ENCODE measurements at regions not wholly inside any gene's neighbourhood (a gene's known extent, or its start where the extent isn't known, plus 50 kb on each side); places are given as distances from the start of the nearest gene placed in this dataset.
"Not testable (repeated sequence)": the region's sequence is repeated elsewhere in the genome, so short reads cannot be mapped to it uniquely, and the experiment has no call there.

- DNase-seq (ENCODE audit: low read depth in 2 of 2) = no peak
Measured at GRCh38 chr1:227508431-227508830, 54.9 kb upstream of the ZNF678 start.

DNA sequence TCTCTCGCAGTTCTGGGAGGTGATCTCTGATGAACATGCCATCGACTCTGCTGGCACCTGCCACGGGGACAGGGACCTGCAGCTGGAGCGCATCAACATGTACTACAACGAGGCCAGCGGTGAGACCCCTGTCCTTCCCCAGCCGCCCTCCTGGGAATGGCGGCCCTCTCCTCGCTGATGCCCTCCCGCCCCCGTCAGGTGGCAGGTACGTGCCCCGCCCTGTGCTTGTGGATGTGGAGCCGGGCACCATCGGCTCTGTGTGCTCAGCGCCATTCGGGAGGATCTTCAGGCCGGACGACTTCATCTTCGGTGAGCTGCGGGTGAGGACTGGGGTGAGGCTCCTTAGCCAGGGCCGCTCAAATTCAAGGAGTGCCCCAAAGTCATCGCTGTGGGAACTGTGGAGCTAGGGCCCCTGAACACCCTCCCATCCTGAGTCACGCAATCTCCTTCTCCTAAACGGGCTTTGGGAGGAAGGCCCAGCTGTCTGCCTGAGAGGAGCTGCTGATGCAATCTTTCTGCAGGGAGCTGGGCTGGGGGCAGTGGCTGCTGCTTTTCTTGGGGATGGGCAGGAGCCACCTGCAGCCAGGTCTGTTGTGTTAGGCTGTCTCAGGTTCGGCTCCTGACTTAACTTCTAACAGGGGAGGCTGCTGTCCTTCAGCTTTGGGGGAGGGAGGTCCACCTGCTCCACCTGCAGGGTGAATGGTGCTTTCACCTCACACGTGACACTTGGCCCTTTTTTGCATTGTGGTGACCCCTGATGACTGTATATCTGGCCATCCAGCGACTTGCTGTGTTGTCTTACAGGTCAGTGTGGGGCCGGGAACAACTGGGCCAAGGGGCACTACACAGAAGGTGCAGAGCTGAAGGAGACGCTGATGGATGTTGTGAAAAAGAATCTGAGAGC is 56.6 kb upstream of the ZNF678 start:
- DNase-seq (ENCODE audit: low read depth in 2 of 2) = not testable (repeated sequence)

GRCh38 chr1:227496045-227496444 is 67.3 kb upstream of the ZNF678 start:
- DNase-seq (ENCODE audit: low read depth in 2 of 2) = not testable (repeated sequence)

DNA sequence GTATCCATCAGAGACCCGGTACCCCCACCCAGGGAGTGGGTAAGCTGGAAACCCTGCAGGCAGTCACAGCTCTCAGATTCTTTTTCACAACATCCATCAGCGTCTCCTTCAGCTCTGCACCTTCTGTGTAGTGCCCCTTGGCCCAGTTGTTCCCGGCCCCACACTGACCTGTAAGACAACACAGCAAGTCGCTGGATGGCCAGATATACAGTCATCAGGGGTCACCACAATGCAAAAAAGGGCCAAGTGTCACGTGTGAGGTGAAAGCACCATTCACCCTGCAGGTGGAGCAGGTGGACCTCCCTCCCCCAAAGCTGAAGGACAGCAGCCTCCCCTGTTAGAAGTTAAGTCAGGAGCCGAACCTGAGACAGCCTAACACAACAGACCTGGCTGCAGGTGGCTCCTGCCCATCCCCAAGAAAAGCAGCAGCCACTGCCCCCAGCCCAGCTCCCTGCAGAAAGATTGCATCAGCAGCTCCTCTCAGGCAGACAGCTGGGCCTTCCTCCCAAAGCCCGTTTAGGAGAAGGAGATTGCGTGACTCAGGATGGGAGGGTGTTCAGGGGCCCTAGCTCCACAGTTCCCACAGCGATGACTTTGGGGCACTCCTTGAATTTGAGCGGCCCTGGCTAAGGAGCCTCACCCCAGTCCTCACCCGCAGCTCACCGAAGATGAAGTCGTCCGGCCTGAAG is 69.3 kb upstream of the ZNF678 start:
- DNase-seq (ENCODE audit: low read depth in 2 of 2) = not testable (repeated sequence)

DNA sequence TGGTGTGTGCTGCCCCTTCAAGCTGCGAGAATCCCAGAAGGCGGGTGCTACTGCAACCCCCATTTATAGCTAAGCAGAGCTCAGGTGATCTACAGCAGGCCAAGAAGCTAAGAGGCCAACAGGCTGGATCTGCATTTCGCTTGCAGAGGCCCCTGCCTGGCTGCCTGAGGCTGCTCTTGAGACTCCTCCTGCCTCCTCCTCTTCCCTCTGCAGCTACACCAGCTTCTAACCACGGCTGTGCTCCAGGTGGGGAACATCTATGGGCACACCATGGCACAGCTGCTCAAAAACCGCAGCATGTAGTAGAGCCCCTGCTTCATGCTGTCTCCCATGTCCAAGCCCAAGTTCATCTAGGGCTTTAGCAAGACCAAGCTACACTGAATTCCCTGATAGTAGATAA is 72.9 kb upstream of the ZNF678 start:
- DNase-seq (ENCODE audit: low read depth in 2 of 2) = no peak

GRCh38 chr1:227490001-227490400 is 73.4 kb upstream of the ZNF678 start:
- no peak for DNase-seq (ENCODE audit: low read depth in 2 of 2)

- no peak for DNase-seq (ENCODE audit: low read depth in 2 of 2)
Measured at GRCh38 chr1:227489572-227489971, 73.8 kb upstream of the ZNF678 start.

DNA sequence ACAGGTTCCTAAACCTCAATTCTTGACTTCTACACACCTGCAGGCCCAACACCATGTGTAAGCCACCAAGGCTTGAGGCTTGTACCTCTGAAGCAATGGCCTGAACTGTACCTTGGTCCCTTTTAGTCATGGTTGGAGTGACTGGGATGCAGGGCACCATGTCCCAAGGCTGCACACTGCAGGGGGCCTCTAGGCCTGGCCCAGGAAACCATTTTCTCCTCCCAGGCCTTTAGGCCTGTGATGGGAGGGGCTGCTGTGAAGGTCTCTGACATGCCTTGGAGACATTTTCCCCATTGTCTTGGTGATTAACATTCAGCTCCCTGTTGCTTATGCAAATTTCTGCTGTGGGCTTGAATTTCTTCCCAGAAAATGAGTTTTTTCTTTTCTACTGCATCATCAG is 75.8 kb upstream of the ZNF678 start:
- no peak for DNase-seq (ENCODE audit: low read depth in 2 of 2)

DNA sequence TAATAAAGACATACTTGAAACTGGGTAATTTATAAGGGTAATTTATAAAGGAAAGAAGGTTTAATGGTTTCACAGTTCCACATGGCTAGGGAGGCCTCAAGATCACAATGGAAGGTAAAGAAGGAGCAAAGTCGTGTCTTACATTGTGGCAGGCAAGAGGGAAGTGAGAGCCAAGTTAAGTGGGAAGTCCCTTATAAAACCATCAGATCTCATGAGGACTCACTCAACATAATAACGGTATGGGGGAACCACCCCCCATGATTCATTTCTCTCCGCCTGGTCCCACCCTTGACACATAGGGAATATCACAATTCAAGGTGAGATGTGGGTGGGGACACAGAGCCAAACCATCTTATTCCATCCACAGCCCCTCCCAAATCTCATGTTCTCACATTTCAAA is 76.8 kb upstream of the ZNF678 start:
- no peak for DNase-seq (ENCODE audit: low read depth in 2 of 2)

DNA sequence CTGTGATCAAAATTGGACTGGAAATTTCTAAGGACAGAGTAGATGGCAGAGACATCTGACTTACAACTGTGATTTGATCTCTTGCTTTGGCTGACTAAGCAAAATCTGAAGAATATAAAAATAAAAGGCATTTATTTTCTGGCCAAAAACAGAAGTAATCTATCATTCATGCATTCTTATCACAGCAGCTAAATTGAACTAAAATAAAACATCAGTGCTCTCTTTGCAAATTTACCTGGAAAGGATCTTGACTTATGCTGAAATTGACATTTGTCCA is 81.4 kb upstream of the ZNF678 start:
- DNase-seq (ENCODE audit: low read depth in 2 of 2) = no peak

- not testable (repeated sequence) for DNase-seq (ENCODE audit: low read depth in 2 of 2)
Measured at GRCh38 chr1:227474072-227474471, 89.3 kb upstream of the ZNF678 start.

- DNase-seq (ENCODE audit: low read depth in 2 of 2) = no peak
Measured at GRCh38 chr1:227472772-227473171, 90.6 kb upstream of the ZNF678 start.

DNA sequence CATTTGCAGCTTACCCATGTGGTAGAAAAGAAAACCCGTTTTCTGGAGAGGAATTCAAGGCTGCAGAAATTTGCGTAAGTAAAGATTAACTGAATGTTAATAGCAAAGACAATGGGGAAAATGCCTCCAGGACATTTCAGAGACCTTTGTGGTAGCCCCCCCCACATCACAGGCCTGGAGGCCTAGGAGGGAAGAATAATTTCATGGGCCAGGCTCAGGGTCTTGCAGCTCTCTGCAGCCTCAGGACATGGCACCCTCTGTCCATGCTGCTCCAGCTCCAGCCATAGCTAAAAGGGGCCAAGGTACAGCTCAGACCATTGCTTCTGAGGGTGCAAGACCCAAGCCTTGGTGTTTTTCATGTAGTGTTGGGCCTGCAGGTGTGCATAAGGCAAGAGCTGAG is 92.7 kb upstream of the ZNF678 start:
- no peak for DNase-seq (ENCODE audit: low read depth in 2 of 2)

- DNase-seq (ENCODE audit: low read depth in 2 of 2) = no peak
Measured at GRCh38 chr1:227469708-227470107, 93.6 kb upstream of the ZNF678 start.

DNA sequence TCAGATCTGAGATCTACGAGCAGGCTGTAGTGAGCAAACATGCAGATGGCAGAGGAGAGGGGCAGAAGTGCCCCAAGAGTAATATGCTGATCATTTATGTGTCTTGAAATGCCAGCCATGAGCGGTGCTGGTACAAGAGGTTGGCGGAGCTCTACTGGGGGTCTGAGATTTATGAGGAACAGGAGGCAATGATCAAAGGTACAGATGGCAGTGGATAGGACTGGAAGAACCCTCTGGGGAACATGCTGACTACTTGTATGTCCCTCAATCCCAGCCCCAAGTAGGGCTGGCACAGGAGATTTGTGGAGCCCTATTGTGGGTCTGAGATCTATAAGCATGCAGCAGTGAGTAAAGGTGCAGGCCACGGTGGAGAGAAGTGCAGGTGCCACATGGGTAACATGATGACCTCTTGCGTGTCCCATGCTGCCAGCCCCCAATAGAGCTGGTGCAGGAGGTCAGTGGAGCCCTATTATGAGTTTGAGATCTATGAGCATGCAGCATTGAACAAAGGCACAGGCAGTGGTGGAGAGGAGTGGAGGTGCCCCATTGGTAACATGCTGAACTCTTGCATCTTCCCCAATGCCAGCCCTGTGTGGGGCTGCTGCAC is 97.2 kb upstream of the ZNF678 start:
- no peak for DNase-seq (ENCODE audit: low read depth in 2 of 2)

- DNase-seq (ENCODE audit: low read depth in 2 of 2) = no peak
Measured at GRCh38 chr1:227465256-227465655, 98.1 kb upstream of the ZNF678 start.

GRCh38 chr1:227459977-227460376 is 103.4 kb upstream of the ZNF678 start:
- no peak for DNase-seq (ENCODE audit: low read depth in 2 of 2)

DNA sequence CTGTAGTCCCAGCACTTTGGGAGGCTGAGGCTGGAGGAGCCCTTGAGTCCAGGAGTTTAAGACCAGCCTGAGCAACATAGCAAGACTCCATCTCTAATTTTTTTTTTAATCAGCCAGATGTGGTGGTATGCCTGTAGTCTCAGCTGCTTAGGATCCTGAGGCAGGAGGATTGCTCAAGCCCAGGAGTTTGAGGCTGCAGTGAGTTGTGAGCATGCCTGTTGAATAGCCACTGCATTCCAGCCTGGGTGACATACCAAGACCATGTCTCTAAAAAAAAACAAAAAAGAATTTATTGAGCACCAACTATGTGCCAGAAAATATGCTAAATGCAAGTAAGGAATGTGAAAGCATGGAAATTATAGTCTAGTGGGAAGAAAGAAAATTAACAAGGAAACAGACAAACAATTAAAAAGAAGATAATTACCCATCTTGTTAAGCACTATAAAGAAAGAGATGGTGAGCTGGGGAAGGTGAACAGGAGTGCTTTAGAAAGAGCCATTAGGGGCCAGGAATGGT is 104.0 kb upstream of the ZNF678 start:
- no peak for DNase-seq (ENCODE audit: low read depth in 2 of 2)

DNA sequence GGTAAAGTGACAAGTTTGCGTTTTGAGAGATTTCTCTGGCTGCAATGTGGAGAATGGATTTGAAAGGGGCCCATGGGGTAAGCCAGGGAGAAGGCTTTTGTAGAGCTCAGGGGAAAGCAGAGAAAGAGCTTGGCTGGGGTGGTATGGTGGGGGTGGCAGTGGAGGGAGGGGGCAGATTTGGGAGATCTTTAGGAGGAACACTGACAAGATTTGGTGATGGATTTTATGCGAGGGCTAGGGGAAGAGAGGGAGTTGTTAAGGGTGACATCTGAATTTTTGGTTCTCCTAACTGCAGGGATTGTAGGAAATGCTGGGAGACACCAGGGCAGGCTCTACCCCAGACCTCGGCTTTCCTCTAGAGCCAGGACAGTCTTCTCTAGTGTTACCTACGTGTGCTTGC is 108.7 kb upstream of the ZNF678 start:
- DNase-seq (ENCODE audit: low read depth in 2 of 2) = no peak

DNA sequence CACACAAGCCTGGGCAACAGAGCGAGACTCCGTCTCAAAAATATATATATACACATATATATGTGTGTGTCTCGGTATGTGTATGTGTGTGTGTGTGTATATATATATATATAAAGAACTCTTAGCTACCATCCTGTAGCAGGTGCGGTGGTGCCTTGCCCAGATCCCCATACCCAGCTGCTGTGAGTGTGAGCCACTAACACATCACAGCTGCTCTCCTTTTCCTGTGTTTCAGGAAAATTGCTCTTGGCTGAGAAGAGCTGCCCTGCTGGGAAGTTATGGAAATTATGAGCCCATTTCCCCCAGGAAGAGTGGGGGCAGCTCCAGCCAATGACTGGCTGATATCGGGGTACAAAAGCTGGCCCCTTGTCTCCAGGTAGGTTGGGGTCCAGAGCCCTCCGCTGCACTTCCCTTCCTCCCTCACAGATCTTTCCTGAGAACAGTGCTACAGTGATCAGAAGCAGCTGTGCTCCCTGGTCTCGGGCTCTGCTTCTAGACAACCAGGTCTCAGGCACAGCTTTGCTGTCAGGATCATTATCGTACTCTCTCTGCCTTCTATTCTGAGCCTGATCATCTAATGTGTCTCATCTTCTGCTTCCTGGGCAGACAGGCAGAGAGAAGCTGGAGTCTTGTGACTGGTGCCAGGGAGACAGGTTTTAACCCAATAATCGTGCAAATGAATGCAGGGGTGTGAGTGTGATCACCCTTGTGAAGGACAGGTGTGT is 109.6 kb upstream of the ZNF678 start:
- DNase-seq (ENCODE audit: low read depth in 2 of 2) = no peak

GRCh38 chr1:227451954-227452353 is 111.4 kb upstream of the ZNF678 start:
- no peak for DNase-seq (ENCODE audit: low read depth in 2 of 2)

DNA sequence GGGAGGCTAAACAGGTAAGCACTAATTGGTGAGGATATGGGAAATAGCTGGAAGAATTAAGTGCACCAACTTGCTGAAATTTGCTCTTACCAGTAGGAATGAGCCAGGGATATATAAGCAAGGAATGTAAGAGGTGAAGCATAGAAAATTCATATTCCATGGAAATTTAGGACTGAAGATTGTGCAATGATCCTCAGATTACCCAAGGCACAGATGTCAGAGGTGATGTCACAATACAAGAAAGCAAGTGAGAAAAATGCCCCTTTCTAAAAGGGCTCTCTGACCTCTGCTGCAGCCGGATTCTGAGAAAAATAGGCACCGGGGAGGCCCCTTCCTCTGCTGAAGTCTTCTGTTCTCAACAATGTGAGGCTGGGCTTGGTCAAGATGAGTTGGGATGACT is 112.3 kb upstream of the ZNF678 start:
- no peak for DNase-seq (ENCODE audit: low read depth in 2 of 2)

Data from stimulated activated CD4-positive, alpha-beta T cell treated with anti-CD3 and anti-CD28 coated beads, Interleukin-12 subunit alpha, Interleukin-12 subunit beta, amount 100 ng/mL, for 24 hours (primary cell).